ENCODE measurements at regions not wholly inside any gene's neighbourhood (a gene's known extent, or its start where the extent isn't known, plus 50 kb on each side); places are given as distances from the start of the nearest gene placed in this dataset.
"Not testable (repeated sequence)": the region's sequence is repeated elsewhere in the genome, so short reads cannot be mapped to it uniquely, and the experiment has no call there.

- no peak for TF ChIP-seq CTCF (IDR thresholded peaks at IDR 0.05; ENCODE audit: low read depth, low read length, missing control alignments)
- H3K4me3 ChIP-seq (ENCODE audit: low read depth, low read length) = no peak overlapping the region
- DNase-seq (ENCODE audit: low read depth) = no peak
Observed at GRCh38 chr10:57336865-57337264, 930.8 kb downstream of the IPMK start.

GRCh38 chr10:57336341-57336740, 931.4 kb downstream of the IPMK start:
- no peak for TF ChIP-seq CTCF (IDR thresholded peaks at IDR 0.05; ENCODE audit: low read depth, low read length, missing control alignments)
- DNase-seq (ENCODE audit: low read depth) = no peak
- no peak overlapping the region for H3K4me3 ChIP-seq (ENCODE audit: low read depth, low read length)

GRCh38 chr10:57334523-57334922, 933.2 kb downstream of the IPMK start:
- DNase-seq (ENCODE audit: low read depth) = no peak
- no peak for TF ChIP-seq CTCF (IDR thresholded peaks at IDR 0.05; ENCODE audit: low read depth, low read length, missing control alignments)
- H3K4me3 ChIP-seq (ENCODE audit: low read depth, low read length) = no peak overlapping the region

- no peak for DNase-seq (ENCODE audit: low read depth)
- no peak for TF ChIP-seq CTCF (IDR thresholded peaks at IDR 0.05; ENCODE audit: low read depth, low read length, missing control alignments)
- no peak overlapping the region for H3K4me3 ChIP-seq (ENCODE audit: low read depth, low read length)
Observed at GRCh38 chr10:57333880-57334279, 933.8 kb downstream of the IPMK start.

- not testable (repeated sequence) for H3K4me3 ChIP-seq (ENCODE audit: low read depth, low read length); DNase-seq (ENCODE audit: low read depth)
Observed at GRCh38 chr10:57321400-57321854, 946.3 kb downstream of the IPMK start.

GRCh38 chr10:57320416-57320815, 947.3 kb downstream of the IPMK start:
- no peak for DNase-seq (ENCODE audit: low read depth)
- no peak overlapping the region for H3K4me3 ChIP-seq (ENCODE audit: low read depth, low read length)
- TF ChIP-seq CTCF (IDR thresholded peaks at IDR 0.05; ENCODE audit: low read depth, low read length, missing control alignments) = no peak

GRCh38 chr10:57314046-57314445, 953.0 kb upstream of the ZWINT start:
- no peak overlapping the region for H3K4me3 ChIP-seq (ENCODE audit: low read depth, low read length)
- no peak for DNase-seq (ENCODE audit: low read depth)
- TF ChIP-seq CTCF (IDR thresholded peaks at IDR 0.05; ENCODE audit: low read depth, low read length, missing control alignments) = no peak

- no peak for TF ChIP-seq CTCF (IDR thresholded peaks at IDR 0.05; ENCODE audit: low read depth, low read length, missing control alignments)
- no peak overlapping the region for H3K4me3 ChIP-seq (ENCODE audit: low read depth, low read length)
- no peak for DNase-seq (ENCODE audit: low read depth)
Observed at GRCh38 chr10:57303566-57303965, 942.5 kb upstream of the ZWINT start.

All from GM12864 (cell line).